ENCODE measurements at regions not wholly inside any gene's neighbourhood (a gene's known extent, or its start where the extent isn't known, plus 50 kb on each side); places are given as distances from the start of the nearest gene placed in this dataset.

DNA sequence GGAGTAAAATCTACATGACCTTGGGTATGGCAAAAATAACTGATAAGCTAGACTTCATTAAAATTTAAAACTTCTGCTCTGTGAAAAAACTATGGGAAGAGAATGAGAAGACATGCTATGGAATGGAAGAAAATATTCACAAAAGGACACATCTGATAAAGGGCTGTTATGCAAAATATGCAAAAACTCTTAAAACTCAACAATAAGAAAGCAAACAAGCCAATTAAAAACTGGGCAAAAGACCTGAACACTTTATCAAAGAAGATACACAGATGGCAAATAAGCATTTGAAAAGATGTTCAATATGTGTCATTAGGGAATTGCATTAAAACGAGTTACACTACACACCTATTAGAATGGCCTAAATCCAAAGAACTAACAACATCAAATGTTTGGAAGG, 439.5 kb downstream of the EFNA5 start:
- Histone ChIP-seq H3K56ac (ENCODE audit: low read length) (no peak overlapping the region), H2BK5ac (ENCODE audit: low read length) (no peak overlapping the region)

GRCh38 chr5:107230367-107230766, 440.4 kb downstream of the EFNA5 start:
- no peak overlapping the region for H2AK5ac ChIP-seq (ENCODE audit: low read length)
- no peak overlapping the region for H3K4ac ChIP-seq (ENCODE audit: low read depth, low read length)
- H3K18ac ChIP-seq (ENCODE audit: low read length): no peak overlapping the region
- H3K79me1 ChIP-seq (ENCODE audit: low read length): no peaks in the 10 kb centered on the region
- H3K27me3 ChIP-seq (ENCODE audit: insufficient read depth, low read length, poor library complexity): no peaks in the 10 kb centered on the region
- H3K27ac ChIP-seq (ENCODE audit: low read depth, low read length): no peak overlapping the region
- H2BK5ac ChIP-seq (ENCODE audit: low read length): no peak overlapping the region
- no CpG with 5 or more reads among the region's 3 CpGs for WGBS (ENCODE audit: extremely low coverage, insufficient coverage, low lambda C conversion rate)
- H3K9ac ChIP-seq (ENCODE audit: low read length): no peak overlapping the region
- no peak overlapping the region for H4K5ac ChIP-seq (ENCODE audit: low read length)
- H3K4me3 ChIP-seq (ENCODE audit: low read length): no peak overlapping the region
- no peak overlapping the region for H2BK15ac ChIP-seq (replicated peaks; ENCODE audit: low read depth)
- no peak overlapping the region for H4K8ac ChIP-seq (ENCODE audit: low read depth, low read length)
- no peak for DNase-seq
- no peak overlapping the region for H3K56ac ChIP-seq (ENCODE audit: low read length)
- no peaks in the 10 kb centered on the region for H3K79me2 ChIP-seq (ENCODE audit: control insufficient read depth, insufficient read depth, low read length)
- H2BK120ac ChIP-seq (ENCODE audit: low read depth, low read length): no peak overlapping the region
- no peaks in the 10 kb centered on the region for H3K4me1 ChIP-seq (ENCODE audit: control insufficient read depth, low read depth, low read length)
- no peak overlapping the region for H3K4me2 ChIP-seq (ENCODE audit: low read length)
- no peaks in the 10 kb centered on the region for H3K36me3 ChIP-seq (ENCODE audit: control insufficient read depth, insufficient read depth, low read length)
- H3K23ac ChIP-seq (ENCODE audit: low read length): no peak overlapping the region

More for the DNA sequence above, 439.5 kb downstream of the EFNA5 start:
- H3K4me3 ChIP-seq (ENCODE audit: low read length): no peak overlapping the region
- H3K4me1 ChIP-seq (ENCODE audit: control insufficient read depth, low read depth, low read length): no peaks in the 10 kb centered on the region
- H3K18ac ChIP-seq (ENCODE audit: low read length): no peak overlapping the region
- no peak overlapping the region for H2BK120ac ChIP-seq (ENCODE audit: low read depth, low read length)
- H4K8ac ChIP-seq (ENCODE audit: low read depth, low read length): no peak overlapping the region
- H3K9ac ChIP-seq (ENCODE audit: low read length): no peak overlapping the region
- no peak for DNase-seq
- H3K27ac ChIP-seq (ENCODE audit: low read depth, low read length): no peak overlapping the region
- no peaks in the 10 kb centered on the region for H3K27me3 ChIP-seq (ENCODE audit: insufficient read depth, low read length, poor library complexity)
- no peak overlapping the region for H3K4ac ChIP-seq (ENCODE audit: low read depth, low read length)
- H2AK5ac ChIP-seq (ENCODE audit: low read length): no peak overlapping the region
- no peak overlapping the region for H2BK15ac ChIP-seq (replicated peaks; ENCODE audit: low read depth)
- no peak overlapping the region for H3K4me2 ChIP-seq (ENCODE audit: low read length)
- no CpG with 5 or more reads among the region's 1 CpG for WGBS (ENCODE audit: extremely low coverage, insufficient coverage, low lambda C conversion rate)
- H3K23ac ChIP-seq (ENCODE audit: low read length): no peak overlapping the region
- H4K5ac ChIP-seq (ENCODE audit: low read length): no peak overlapping the region
- H3K79me1 ChIP-seq (ENCODE audit: low read length): no peaks in the 10 kb centered on the region
- no peaks in the 10 kb centered on the region for H3K79me2 ChIP-seq (ENCODE audit: control insufficient read depth, insufficient read depth, low read length)
- no peaks in the 10 kb centered on the region for H3K36me3 ChIP-seq (ENCODE audit: control insufficient read depth, insufficient read depth, low read length)

DNA sequence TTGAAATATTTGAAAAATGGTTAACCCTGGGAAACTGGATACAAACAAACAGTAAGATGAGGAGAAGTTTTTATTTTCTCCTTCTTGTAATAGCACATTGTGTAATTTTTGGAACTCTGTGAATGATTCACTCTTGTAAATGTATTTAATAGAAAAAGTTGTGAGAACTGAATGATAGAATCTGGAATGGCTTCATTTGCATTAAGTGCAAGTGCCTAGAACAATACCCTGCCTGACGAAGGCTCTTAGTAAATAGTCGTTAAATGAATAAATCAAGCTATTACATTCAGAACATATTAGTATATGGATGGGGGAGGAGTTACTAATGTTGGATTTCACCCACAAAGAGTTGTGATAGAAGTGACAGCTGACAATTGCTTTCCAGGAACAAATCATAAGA, 442.5 kb downstream of the EFNA5 start:
- no peaks in the 10 kb centered on the region for H3K79me2 ChIP-seq (ENCODE audit: control insufficient read depth, insufficient read depth, low read length)
- no peak overlapping the region for H4K5ac ChIP-seq (ENCODE audit: low read length)
- no peak overlapping the region for H3K4ac ChIP-seq (ENCODE audit: low read depth, low read length)
- H3K4me1 ChIP-seq (ENCODE audit: control insufficient read depth, low read depth, low read length): no peaks in the 10 kb centered on the region
- no peak overlapping the region for H4K8ac ChIP-seq (ENCODE audit: low read depth, low read length)
- H3K79me1 ChIP-seq (ENCODE audit: low read length): no peaks in the 10 kb centered on the region
- H3K4me3 ChIP-seq (ENCODE audit: low read length): no peak overlapping the region
- H3K27ac ChIP-seq (ENCODE audit: low read depth, low read length): no peak overlapping the region
- no peaks in the 10 kb centered on the region for H3K36me3 ChIP-seq (ENCODE audit: control insufficient read depth, insufficient read depth, low read length)
- no peak overlapping the region for H3K4me2 ChIP-seq (ENCODE audit: low read length)
- no peak overlapping the region for H2BK120ac ChIP-seq (ENCODE audit: low read depth, low read length)
- no peak overlapping the region for H3K23ac ChIP-seq (ENCODE audit: low read length)
- no peaks in the 10 kb centered on the region for H3K27me3 ChIP-seq (ENCODE audit: insufficient read depth, low read length, poor library complexity)
- H2AK5ac ChIP-seq (ENCODE audit: low read length): no peak overlapping the region
- no peak overlapping the region for H2BK15ac ChIP-seq (replicated peaks; ENCODE audit: low read depth)
- no peak for DNase-seq
- no peak overlapping the region for H3K9ac ChIP-seq (ENCODE audit: low read length)
- no peak overlapping the region for H2BK5ac ChIP-seq (ENCODE audit: low read length)
- no CpG with 5 or more reads among the region's 2 CpGs for WGBS (ENCODE audit: extremely low coverage, insufficient coverage, low lambda C conversion rate)
- no peak overlapping the region for H3K56ac ChIP-seq (ENCODE audit: low read length)
- H3K18ac ChIP-seq (ENCODE audit: low read length): no peak overlapping the region

- no peak overlapping the region for H3K9ac ChIP-seq (ENCODE audit: low read length)
- no peaks in the 10 kb centered on the region for H3K79me1 ChIP-seq (ENCODE audit: low read length)
- no CpG with 5 or more reads among the region's 1 CpG for WGBS (ENCODE audit: extremely low coverage, insufficient coverage, low lambda C conversion rate)
- no peaks in the 10 kb centered on the region for H3K36me3 ChIP-seq (ENCODE audit: control insufficient read depth, insufficient read depth, low read length)
- no peak overlapping the region for H3K4me2 ChIP-seq (ENCODE audit: low read length)
- H3K4me3 ChIP-seq (ENCODE audit: low read length): no peak overlapping the region
- H2AK5ac ChIP-seq (ENCODE audit: low read length): no peak overlapping the region
- H3K18ac ChIP-seq (ENCODE audit: low read length): no peak overlapping the region
- no peak for DNase-seq
- H3K56ac ChIP-seq (ENCODE audit: low read length): no peak overlapping the region
- H4K5ac ChIP-seq (ENCODE audit: low read length): no peak overlapping the region
- no peak overlapping the region for H3K4ac ChIP-seq (ENCODE audit: low read depth, low read length)
- no peak overlapping the region for H3K27ac ChIP-seq (ENCODE audit: low read depth, low read length)
- H2BK120ac ChIP-seq (ENCODE audit: low read depth, low read length): no peak overlapping the region
- no peak overlapping the region for H2BK15ac ChIP-seq (replicated peaks; ENCODE audit: low read depth)
- no peak overlapping the region for H4K8ac ChIP-seq (ENCODE audit: low read depth, low read length)
- H3K79me2 ChIP-seq (ENCODE audit: control insufficient read depth, insufficient read depth, low read length): no peaks in the 10 kb centered on the region
- H2BK5ac ChIP-seq (ENCODE audit: low read length): no peak overlapping the region
- no peaks in the 10 kb centered on the region for H3K27me3 ChIP-seq (ENCODE audit: insufficient read depth, low read length, poor library complexity)
- H3K4me1 ChIP-seq (ENCODE audit: control insufficient read depth, low read depth, low read length): no peaks in the 10 kb centered on the region
- no peak overlapping the region for H3K23ac ChIP-seq (ENCODE audit: low read length)
These were observed 446.5 kb downstream of the EFNA5 start for GRCh38 chr5:107224272-107224671.

- Histone ChIP-seq H3K36me3 (ENCODE audit: control insufficient read depth, insufficient read depth, low read length) (no peaks in the 10 kb centered on the region), H3K4me3 (ENCODE audit: low read length) (no peak overlapping the region), H2BK5ac (ENCODE audit: low read length) (no peak overlapping the region), H3K18ac (ENCODE audit: low read length) (no peak overlapping the region), H3K27ac (ENCODE audit: low read depth, low read length) (no peak overlapping the region), H4K8ac (ENCODE audit: low read depth, low read length) (no peak overlapping the region), H2BK15ac (replicated peaks; ENCODE audit: low read depth) (no peak overlapping the region), H4K5ac (ENCODE audit: low read length) (no peak overlapping the region), H3K79me1 (ENCODE audit: low read length) (no peaks in the 10 kb centered on the region), H2BK120ac (ENCODE audit: low read depth, low read length) (no peak overlapping the region), H3K27me3 (ENCODE audit: insufficient read depth, low read length, poor library complexity) (no peaks in the 10 kb centered on the region), H3K4me2 (ENCODE audit: low read length) (no peak overlapping the region), H3K56ac (ENCODE audit: low read length) (no peak overlapping the region), H3K4me1 (ENCODE audit: control insufficient read depth, low read depth, low read length) (no peaks in the 10 kb centered on the region), H3K23ac (ENCODE audit: low read length) (no peak overlapping the region), H2AK5ac (ENCODE audit: low read length) (no peak overlapping the region), H3K9ac (ENCODE audit: low read length) (no peak overlapping the region), H3K4ac (ENCODE audit: low read depth, low read length) (no peak overlapping the region), H3K79me2 (ENCODE audit: control insufficient read depth, insufficient read depth, low read length) (no peaks in the 10 kb centered on the region)
- no peak for DNase-seq
- no CpG with 5 or more reads among the region's 2 CpGs for WGBS (ENCODE audit: extremely low coverage, insufficient coverage, low lambda C conversion rate)
These were observed 447.7 kb downstream of the EFNA5 start for GRCh38 chr5:107223066-107223465.

- H3K18ac ChIP-seq (ENCODE audit: low read length): no peak overlapping the region
- H3K4me1 ChIP-seq (ENCODE audit: control insufficient read depth, low read depth, low read length): no peaks in the 10 kb centered on the region
- no peak overlapping the region for H2BK120ac ChIP-seq (ENCODE audit: low read depth, low read length)
- no peak overlapping the region for H4K8ac ChIP-seq (ENCODE audit: low read depth, low read length)
- H3K79me1 ChIP-seq (ENCODE audit: low read length): no peaks in the 10 kb centered on the region
- H2AK5ac ChIP-seq (ENCODE audit: low read length): no peak overlapping the region
- no peak overlapping the region for H3K56ac ChIP-seq (ENCODE audit: low read length)
- no peaks in the 10 kb centered on the region for H3K79me2 ChIP-seq (ENCODE audit: control insufficient read depth, insufficient read depth, low read length)
- H3K27me3 ChIP-seq (ENCODE audit: insufficient read depth, low read length, poor library complexity): no peaks in the 10 kb centered on the region
- no peak for DNase-seq
- no peak overlapping the region for H2BK5ac ChIP-seq (ENCODE audit: low read length)
- no peak overlapping the region for H3K23ac ChIP-seq (ENCODE audit: low read length)
- H2BK15ac ChIP-seq (replicated peaks; ENCODE audit: low read depth): no peak overlapping the region
- no peak overlapping the region for H3K4ac ChIP-seq (ENCODE audit: low read depth, low read length)
- WGBS (ENCODE audit: extremely low coverage, insufficient coverage, low lambda C conversion rate): no CpG with 5 or more reads among the region's 1 CpG
- H3K27ac ChIP-seq (ENCODE audit: low read depth, low read length): no peak overlapping the region
- H3K4me3 ChIP-seq (ENCODE audit: low read length): no peak overlapping the region
- H4K5ac ChIP-seq (ENCODE audit: low read length): no peak overlapping the region
- no peaks in the 10 kb centered on the region for H3K36me3 ChIP-seq (ENCODE audit: control insufficient read depth, insufficient read depth, low read length)
- H3K9ac ChIP-seq (ENCODE audit: low read length): no peak overlapping the region
- no peak overlapping the region for H3K4me2 ChIP-seq (ENCODE audit: low read length)
These were observed 450.7 kb downstream of the EFNA5 start for GRCh38 chr5:107219993-107220392.
